NCI-H2107 treated with DMSO at 0.1 percent for 48 hours (cell line): ENCODE measurements at regions not wholly inside any gene's neighbourhood (a gene's known extent, or its start where the extent isn't known, plus 50 kb on each side); places are given as distances from the start of the nearest gene placed in this dataset.

Experiments
- DNase-seq: peaks from one replicate; lab custom pipeline; 2025; ENCODE audit not compliant: unreplicated experiment; lab: John Stamatoyannopoulos, UW

GRCh38 chr2:105573490-105573889, 171.2 kb upstream of the NCK2 start:
- no peak for DNase-seq

GRCh38 chr2:105571445-105571987, 172.7 kb upstream of the FHL2 start:
- no peak for DNase-seq

- DNase-seq: no peak
These were observed 171.9 kb upstream of the FHL2 start for GRCh38 chr2:105570757-105571156.

- no peak for DNase-seq
These were observed 171.5 kb upstream of the FHL2 start for GRCh38 chr2:105570326-105570725.

- no peak for DNase-seq
These were observed 170.8 kb upstream of the FHL2 start for GRCh38 chr2:105569606-105570005.

- DNase-seq: no peak
These were observed 169.2 kb upstream of the FHL2 start for GRCh38 chr2:105567996-105568494.

- DNase-seq: no peak
These were observed 164.3 kb upstream of the FHL2 start for GRCh38 chr2:105563000-105563719.

GRCh38 chr2:105561401-105561800, 162.6 kb upstream of the FHL2 start:
- DNase-seq: no peak

GRCh38 chr2:105560157-105560556, 161.3 kb upstream of the FHL2 start:
- DNase-seq: no peak

GRCh38 chr2:105557021-105557920, 158.4 kb upstream of the FHL2 start:
- DNase-seq: no peak

- no peak for DNase-seq
These were observed 157.5 kb upstream of the FHL2 start for GRCh38 chr2:105556366-105556765.

GRCh38 chr2:105554235-105554634, 155.4 kb upstream of the FHL2 start:
- no peak for DNase-seq

GRCh38 chr2:105553538-105554196, 154.8 kb upstream of the FHL2 start:
- DNase-seq: no peak

GRCh38 chr2:105546628-105546974, 147.8 kb upstream of the FHL2 start:
- no peak for DNase-seq

GRCh38 chr2:105545730-105546627, 147.1 kb upstream of the FHL2 start:
- DNase-seq: peak; percentile 37

- DNase-seq: no peak
These were observed 145.9 kb upstream of the FHL2 start for GRCh38 chr2:105544591-105545377.

- DNase-seq: no peak
These were observed 142.6 kb upstream of the FHL2 start for GRCh38 chr2:105541189-105542050.

- DNase-seq: no peak
These were observed 141.8 kb upstream of the FHL2 start for GRCh38 chr2:105540642-105541041.

- DNase-seq: no peak
These were observed 140.5 kb upstream of the FHL2 start for GRCh38 chr2:105539331-105539730.
